HG03060 (cell line): ENCODE measurements at regions not wholly inside any gene's neighbourhood (a gene's known extent, or its start where the extent isn't known, plus 50 kb on each side); places are given as distances from the start of the nearest gene placed in this dataset.
"Not testable (repeated sequence)": the region's sequence is repeated elsewhere in the genome, so short reads cannot be mapped to it uniquely, and the experiment has no call there.

ENCODE experiments used
- ATAC-seq: cut with Tn5 transposase; IDR thresholded peaks from one replicate; pipeline ENCODE4 v1.9.1; 2021; ENCODE audit warnings: low read depth, moderate number of reproducible peaks; ENCODE audit not compliant: unreplicated experiment

DNA sequence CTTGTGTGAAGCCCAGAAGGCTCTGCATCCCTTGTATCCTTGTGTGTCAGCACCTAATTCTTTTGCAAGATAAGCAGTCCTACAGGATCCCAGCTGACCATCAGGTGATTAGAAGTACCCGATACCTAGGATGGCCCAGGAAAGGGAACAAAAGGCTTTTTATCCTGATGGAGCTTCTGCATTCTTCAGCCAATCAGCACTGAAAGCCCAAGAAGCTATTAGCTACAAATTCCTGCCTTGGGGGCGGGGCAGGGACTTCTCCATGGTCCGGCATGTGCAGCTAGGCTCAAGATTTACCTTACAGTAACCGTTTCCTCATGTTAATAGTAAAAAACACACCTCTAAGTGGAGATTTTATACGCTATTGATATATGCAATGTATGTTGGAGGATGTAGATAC, 264.6 kb upstream of the THUMPD2 start:
- no peak for ATAC-seq

- ATAC-seq: no peak
Measured at GRCh38 chr2:40043191-40043590, 264.1 kb upstream of the THUMPD2 start.

GRCh38 chr2:40041422-40042382, 262.6 kb upstream of the THUMPD2 start:
- ATAC-seq: no peak

GRCh38 chr2:40039549-40039948, 260.5 kb upstream of the THUMPD2 start:
- no peak for ATAC-seq

GRCh38 chr2:40038646-40039045, 259.6 kb upstream of the THUMPD2 start:
- no peak for ATAC-seq

DNA sequence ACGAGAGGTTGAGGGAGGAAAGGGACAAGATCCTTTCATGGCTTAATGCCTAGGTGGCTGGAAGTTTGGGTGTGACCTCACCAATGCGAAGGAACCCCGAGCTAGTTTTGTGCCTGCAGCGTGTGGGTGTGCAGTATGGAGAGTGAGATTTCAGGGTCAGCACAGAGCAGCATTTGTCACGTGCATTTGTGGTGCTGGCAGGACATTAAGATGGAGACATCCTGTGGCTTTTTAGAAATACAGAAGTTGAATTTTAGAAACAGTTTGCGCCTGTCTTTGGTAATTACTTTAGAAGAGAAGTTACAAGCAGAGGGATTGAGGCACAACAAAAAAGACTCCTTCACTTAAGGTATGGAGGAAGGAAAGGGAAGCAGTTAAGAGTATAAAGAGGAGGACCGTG, 258.2 kb upstream of the THUMPD2 start:
- ATAC-seq: no peak

- ATAC-seq: no peak
Measured at GRCh38 chr2:40036241-40036640, 257.2 kb upstream of the THUMPD2 start.

DNA sequence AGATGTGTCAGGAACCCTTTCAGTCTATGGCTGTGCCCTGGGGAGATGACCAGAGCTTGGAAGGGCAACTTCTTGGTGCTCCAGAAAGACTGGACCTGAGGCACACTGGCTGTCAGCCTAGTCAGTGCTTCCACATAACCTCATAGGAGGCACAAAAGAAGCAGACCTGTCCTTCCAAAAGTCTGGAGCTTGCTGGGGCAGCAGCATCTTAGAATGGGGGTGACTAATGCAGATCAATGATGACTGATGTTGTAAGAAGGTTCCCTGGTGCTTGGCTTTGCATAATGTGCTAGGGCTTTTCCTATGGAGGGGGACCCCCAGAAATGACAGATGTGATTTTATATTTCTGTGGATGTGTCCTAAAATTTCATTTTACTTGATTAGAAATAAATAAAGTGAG, 255.7 kb upstream of the THUMPD2 start:
- ATAC-seq: no peak

DNA sequence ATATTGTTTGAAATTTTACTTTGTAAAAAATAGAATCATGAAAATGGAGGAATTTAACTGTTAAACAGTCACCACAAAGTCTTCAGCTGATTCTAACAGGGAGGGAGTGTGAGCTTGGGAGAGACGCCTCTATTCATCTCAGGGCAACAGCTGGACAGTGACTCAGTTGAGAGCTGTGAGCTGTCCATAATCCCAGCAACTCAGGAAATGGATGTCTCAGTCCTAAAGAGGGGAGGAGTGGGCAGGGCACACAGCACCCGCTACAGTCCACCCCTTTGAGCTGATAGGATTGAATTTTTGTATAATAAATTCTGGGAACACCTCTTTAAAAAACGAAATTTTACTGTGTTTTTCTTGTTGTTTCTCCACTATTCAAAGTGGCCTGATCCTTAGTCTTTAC, 255.1 kb upstream of the THUMPD2 start:
- ATAC-seq: no peak

- no peak for ATAC-seq
Measured at GRCh38 chr2:40033781-40034180, 254.7 kb upstream of the THUMPD2 start.

- no peak for ATAC-seq
Measured at GRCh38 chr2:40032650-40033319, 253.7 kb upstream of the THUMPD2 start.

GRCh38 chr2:40030456-40030975, 251.5 kb upstream of the THUMPD2 start:
- no peak for ATAC-seq

- peak; percentile 73 for ATAC-seq
Measured at GRCh38 chr2:40028792-40029488, 249.9 kb upstream of the THUMPD2 start.

- no peak for ATAC-seq
Measured at GRCh38 chr2:40027968-40028367, 248.9 kb upstream of the THUMPD2 start.

DNA sequence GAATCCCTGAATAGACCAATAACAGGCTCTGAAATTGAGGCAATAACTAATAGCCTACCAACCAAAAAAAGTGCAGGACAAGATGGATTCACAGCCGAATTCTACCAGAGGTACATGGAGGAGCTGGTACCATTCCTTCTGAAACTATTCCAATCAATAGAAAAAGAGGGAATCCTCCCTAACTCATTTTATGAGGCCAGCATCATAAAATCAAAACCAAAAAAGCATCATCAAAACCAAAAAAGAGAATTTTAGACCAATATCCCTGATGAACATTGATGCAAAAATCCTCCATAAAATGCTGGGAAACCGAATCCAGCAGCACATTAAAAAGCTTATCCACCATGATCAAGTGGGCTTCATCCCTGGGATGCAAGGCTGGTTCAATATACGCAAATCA, 246.2 kb upstream of the THUMPD2 start:
- not testable (repeated sequence) for ATAC-seq

DNA sequence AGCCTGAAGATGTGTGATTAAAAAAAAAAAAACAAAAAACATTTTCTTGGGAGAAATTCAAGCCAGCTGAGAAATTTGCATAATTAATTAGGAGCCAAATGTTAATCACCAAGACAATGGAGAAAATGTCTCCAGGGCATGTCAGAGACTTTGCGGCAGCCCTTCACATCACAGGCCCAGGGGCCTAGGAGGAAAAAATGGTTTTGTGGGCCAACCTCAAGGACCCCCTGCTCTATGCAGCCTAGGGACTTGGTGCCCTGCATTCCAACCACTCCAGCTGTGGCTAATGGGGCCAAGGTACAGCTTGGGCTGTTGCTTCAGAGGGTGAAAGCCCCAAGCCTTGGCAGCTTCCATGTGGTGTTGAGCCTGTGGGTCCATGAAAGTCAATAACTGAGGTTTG, 241.9 kb upstream of the THUMPD2 start:
- ATAC-seq: no peak

GRCh38 chr2:40016151-40016885, 237.3 kb upstream of the THUMPD2 start:
- no peak for ATAC-seq

- not testable (repeated sequence) for ATAC-seq
Measured at GRCh38 chr2:40013962-40014361, 234.9 kb upstream of the THUMPD2 start.

DNA sequence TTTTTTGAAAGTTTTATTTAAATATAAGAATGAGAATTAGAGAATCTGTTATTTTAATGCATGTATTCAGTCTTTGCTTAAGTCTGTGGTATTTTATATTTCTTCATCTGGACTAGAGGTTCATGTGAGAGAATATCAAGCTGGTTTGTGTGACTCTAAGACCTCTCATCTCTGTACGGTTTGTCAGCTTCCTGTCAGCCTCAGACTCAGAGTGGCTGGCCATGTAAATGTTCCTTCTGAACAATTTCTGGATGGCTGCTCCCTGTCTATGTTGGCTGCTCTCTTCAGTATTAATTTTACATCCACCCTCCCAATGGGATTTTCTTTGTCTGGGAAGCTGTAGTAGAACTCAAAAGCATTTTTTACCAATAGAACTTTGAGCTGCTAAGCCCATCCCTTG, 225.3 kb upstream of the THUMPD2 start:
- ATAC-seq: no peak

DNA sequence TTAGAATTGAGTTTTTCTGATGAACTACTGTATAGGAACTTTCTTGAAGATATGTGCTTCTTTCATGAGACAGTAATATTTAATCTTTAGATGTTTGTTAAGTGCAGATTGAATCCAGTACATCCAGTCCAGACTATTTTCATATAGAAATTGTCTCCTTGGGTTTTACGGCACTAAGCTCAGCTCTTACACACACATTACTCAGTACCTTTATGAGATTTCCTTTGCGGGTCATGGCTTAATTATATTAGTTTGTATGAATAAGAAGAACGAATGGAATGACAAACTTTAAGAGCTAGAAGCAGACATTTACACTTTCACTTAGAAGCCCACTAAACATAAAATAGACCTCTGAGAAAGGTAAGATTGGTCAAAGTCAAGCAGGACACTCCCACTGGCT, 223.3 kb upstream of the THUMPD2 start:
- ATAC-seq: no peak
